Fibroblast of the aortic adventitia (primary cell): ENCODE measurements at regions not wholly inside any gene's neighbourhood (a gene's known extent, or its start where the extent isn't known, plus 50 kb on each side); places are given as distances from the start of the nearest gene placed in this dataset.
A peak's percentile ranks its signal among the peaks of the same experiment; 100 is the strongest.

Experiments used
- DNase-seq: peaks from one replicate; pipeline ENCODE4 v3.0.0-alpha.2; 2010; ENCODE audit warnings: low read depth
- H3K4me3 ChIP-seq: 2 replicates; pipeline ENCODE4 v1.5.1; 2011; ENCODE audit warnings: low read depth, mild to moderate bottlenecking, control low read depth, low read length, moderate library complexity
- TF ChIP-seq, protein P1 (sequence below): IDR thresholded peaks from 2 replicates; pipeline ENCODE4 v1.5.1; 2011; ENCODE audit warnings: mild to moderate bottlenecking, low read length, control low read depth, inconsistent platforms; ENCODE audit not compliant: insufficient read depth

DNA sequence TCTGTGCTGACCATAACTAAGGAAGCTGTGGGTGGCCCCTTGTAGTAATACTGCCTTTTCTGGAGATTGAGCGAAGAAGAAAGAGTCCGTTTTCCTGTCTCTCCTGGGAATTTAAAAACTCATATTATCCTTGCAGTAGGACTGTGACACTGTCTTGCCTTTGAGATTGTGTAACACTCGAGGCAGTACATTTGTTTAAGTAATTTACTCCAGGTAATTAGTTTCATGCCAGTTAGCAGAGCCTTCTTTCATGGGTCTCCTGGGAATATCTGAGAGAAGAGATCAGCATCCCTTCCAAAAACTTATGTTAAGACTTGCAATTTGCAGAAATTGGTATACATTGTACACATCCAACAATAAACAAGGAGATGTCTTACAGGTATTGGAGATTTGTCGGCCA lies 405.6 kb downstream of the DMRT2 start:
- no peak for DNase-seq
- TF ChIP-seq, protein P1, sequence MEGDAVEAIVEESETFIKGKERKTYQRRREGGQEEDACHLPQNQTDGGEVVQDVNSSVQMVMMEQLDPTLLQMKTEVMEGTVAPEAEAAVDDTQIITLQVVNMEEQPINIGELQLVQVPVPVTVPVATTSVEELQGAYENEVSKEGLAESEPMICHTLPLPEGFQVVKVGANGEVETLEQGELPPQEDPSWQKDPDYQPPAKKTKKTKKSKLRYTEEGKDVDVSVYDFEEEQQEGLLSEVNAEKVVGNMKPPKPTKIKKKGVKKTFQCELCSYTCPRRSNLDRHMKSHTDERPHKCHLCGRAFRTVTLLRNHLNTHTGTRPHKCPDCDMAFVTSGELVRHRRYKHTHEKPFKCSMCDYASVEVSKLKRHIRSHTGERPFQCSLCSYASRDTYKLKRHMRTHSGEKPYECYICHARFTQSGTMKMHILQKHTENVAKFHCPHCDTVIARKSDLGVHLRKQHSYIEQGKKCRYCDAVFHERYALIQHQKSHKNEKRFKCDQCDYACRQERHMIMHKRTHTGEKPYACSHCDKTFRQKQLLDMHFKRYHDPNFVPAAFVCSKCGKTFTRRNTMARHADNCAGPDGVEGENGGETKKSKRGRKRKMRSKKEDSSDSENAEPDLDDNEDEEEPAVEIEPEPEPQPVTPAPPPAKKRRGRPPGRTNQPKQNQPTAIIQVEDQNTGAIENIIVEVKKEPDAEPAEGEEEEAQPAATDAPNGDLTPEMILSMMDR = no peak
- H3K4me3 ChIP-seq = no peak overlapping the region

DNA sequence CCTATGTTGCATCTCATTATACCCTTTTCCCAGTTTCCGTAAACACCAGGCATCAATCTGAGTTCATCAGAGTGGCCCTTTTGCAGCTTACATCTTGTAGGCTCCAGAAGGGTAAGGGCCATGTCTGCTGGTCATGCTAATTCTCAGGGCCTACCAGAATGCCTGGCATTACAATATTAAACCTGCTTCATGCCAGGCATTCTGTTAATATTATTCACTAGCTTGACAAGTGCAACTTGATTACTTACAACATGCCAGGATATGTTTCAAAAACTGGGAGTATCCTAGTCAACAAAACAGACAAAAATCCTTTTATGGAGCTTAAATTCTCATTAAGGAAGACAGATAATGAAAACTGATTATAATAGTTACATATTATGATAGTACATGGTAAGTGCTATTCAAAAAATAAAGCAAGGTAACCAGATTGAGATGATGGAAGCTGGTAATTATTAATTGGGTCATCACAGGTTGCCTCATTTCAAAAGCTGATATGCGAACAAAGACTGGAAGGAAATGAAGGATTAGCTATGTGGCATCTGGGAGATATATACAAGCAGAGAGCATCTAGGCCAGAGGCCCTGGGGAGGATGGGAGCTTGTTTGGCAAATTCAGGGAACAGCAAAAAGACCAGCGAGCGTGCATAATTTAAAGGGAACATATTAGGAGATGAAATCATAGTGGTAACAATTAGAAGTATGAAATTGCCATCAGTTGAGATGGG lies 406.3 kb downstream of the DMRT2 start:
- TF ChIP-seq, protein P1 = no peak
- no peak for DNase-seq
- H3K4me3 ChIP-seq = no peak overlapping the region

DNA sequence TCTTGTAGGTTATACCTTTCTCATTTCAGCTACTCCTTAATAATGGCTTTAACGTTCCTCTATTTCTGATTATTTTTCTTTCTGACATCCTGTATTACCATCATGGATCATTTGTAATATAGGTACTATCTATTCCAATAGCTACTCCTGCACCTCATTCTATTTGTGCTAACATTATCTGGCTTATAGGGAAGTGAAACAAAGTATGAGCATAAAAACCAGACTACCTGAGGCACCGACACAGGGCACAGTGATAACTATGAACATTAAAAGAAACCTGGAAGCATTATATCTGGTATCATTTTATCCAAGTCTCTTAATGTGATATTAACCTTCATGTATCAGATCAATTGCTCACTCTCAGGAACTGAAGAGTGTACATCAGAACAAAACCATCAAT lies 407.3 kb downstream of the DMRT2 start:
- no peak for DNase-seq
- TF ChIP-seq, protein P1 = no peak
- no peak overlapping the region for H3K4me3 ChIP-seq

DNA sequence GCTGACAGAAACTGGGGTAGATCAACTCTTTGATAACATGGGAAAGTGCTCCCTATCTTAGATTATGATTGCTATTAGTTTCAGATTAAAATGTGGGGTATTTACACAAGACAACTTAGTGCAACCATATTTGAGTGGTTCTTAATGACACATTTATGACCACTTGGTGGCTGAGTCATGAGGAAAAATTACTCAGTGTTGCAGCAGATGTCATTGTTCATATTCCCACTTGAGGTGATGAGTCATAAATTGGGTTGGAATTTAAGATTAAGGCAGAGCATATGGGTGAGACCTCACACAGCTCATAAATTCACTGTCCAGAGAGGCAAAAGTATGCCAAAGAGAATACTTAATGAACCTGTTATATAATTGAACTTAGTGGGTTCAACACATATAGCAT lies 408.3 kb downstream of the DMRT2 start:
- DNase-seq = peak; percentile 59
- TF ChIP-seq, protein P1 = no peak

DNA sequence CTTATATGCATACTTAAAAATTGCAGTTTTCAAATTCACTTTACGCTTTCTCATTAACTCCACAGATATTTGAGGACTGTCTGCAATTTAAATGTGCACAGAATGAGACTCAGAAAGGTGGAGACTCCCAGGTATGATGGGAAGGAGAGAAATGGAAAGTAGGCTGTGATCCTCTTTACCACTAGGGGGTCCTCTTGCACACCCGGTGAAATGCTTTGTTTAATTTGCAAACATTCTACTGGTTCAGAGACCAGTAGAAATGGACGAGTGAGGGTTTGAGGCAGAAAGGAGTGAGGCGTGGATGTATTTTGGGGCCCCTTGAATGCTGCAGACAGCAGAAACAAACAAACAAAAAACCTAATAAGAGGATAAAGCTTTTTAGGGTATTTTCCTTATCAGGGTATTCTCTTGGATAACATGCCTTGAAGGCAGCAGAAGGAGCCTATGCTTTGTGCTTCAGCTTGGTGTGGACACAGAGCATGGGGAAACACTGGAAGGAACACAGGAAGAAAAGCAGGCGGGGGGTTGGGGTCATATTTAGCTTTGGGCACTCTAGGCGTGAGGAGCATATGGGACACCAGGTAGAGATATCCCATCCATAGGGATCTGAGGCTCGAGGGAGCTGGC lies 410.1 kb downstream of the DMRT2 start:
- H3K4me3 ChIP-seq = no peak overlapping the region
- TF ChIP-seq, protein P1 = peak; percentile 7
- no peak for DNase-seq

More for the DNA sequence above, 408.3 kb downstream of the DMRT2 start:
- no peak overlapping the region for H3K4me3 ChIP-seq

DNA sequence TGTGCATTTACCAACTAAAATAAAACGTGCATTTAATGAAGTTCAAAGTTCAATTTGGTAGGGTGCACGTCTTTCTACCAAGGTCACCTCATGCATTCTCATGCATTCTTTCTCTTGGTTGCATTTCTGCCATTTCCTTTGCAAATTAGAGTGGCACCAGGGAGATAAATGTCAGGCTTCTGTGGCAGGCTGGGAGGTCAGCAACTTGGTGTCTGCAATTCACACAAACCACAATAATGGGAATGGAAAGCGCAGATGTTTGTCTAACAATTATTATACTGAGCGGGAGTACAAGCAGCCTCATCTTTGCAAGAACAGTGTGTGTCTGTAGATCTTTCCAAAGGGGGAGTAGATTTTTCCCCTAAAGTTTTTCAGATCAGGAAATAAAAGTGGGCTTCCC lies 411.7 kb downstream of the DMRT2 start:
- TF ChIP-seq, protein P1 = no peak
- no peak overlapping the region for H3K4me3 ChIP-seq
- DNase-seq = no peak
